CD4-positive, alpha-beta T cell treated with Interleukin-15 for 4 hours (primary cell): ENCODE measurements at regions not wholly inside any gene's neighbourhood (a gene's known extent, or its start where the extent isn't known, plus 50 kb on each side); places are given as distances from the start of the nearest gene placed in this dataset.
"Not testable (repeated sequence)": the region's sequence is repeated elsewhere in the genome, so short reads cannot be mapped to it uniquely, and the experiment has no call there.

Experiments
- DNase-seq: peaks from one replicate; pipeline ENCODE4 v3.0.0-alpha.2; 2020; ENCODE audit warnings: low spot score

GRCh38 chr2:76169276-76170008 is 458.7 kb upstream of the GCFC2 start:
- no peak for DNase-seq

DNA sequence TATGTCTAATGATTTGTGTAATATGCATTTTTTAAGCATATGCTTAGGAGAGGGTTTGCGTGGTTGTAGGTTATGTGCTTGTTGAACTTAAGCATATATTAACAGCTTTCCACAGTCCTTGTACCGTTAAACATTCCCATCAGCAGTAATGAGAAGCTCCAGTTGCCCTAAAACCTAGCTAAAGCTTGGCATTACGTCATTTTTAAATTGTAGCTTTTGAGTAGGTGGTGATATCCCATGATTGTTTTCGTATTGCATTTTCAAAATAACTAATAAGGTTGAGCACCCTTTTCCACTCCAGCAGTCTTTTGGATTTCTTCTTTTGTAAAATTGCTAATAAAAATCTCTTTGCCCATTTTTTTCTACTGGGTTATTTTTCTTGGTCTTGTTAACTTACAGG is 453.1 kb upstream of the GCFC2 start:
- no peak for DNase-seq

GRCh38 chr2:76160670-76161069 is 450.0 kb upstream of the GCFC2 start:
- DNase-seq, result no peak

GRCh38 chr2:76159042-76159648 is 448.4 kb upstream of the GCFC2 start:
- no peak for DNase-seq

- no peak for DNase-seq
Measured at GRCh38 chr2:76157531-76157930, 446.8 kb upstream of the GCFC2 start.

- no peak for DNase-seq
Measured at GRCh38 chr2:76154981-76155380, 444.3 kb upstream of the GCFC2 start.

GRCh38 chr2:76149846-76150245 is 439.1 kb upstream of the GCFC2 start:
- DNase-seq, result no peak

DNA sequence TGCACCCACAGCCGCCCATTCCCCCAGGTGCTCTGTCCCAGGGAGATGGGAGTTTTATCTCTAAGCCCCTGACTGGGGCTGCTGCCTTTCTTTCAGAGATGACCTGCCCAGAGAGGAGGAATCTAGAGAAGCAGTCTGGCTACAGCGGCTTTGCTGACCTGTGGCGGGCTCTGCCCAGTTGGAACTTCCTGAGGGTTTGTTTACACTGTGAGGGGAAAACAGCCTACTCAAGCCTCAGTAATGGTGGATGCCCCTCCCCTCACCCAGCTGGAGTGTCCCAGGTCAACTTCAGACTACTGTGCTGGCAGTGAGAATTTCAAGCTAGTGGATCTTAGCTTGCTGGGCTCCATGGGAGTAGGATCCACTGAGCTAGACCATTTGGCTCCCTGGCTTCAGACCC is 428.6 kb upstream of the GCFC2 start:
- not testable (repeated sequence) for DNase-seq

DNA sequence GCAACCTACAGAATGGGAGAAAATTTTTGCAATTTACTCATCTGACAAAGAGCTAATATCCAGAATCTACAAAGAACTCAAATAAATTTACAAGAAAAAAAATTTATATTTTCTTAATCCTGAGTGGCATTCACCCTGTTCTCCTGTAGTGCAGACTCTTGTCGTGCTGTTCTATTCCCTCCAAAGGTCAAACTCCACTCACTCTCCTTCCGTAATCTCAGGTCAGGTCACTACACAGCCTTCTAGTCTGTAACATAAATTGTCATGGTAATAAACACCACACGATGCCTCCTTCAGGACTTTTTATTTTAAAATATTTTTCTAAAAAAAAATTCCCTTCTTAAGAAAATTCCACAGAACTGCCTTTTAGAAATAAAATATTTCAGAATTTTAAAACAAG is 417.9 kb upstream of the GCFC2 start:
- DNase-seq, result no peak

DNA sequence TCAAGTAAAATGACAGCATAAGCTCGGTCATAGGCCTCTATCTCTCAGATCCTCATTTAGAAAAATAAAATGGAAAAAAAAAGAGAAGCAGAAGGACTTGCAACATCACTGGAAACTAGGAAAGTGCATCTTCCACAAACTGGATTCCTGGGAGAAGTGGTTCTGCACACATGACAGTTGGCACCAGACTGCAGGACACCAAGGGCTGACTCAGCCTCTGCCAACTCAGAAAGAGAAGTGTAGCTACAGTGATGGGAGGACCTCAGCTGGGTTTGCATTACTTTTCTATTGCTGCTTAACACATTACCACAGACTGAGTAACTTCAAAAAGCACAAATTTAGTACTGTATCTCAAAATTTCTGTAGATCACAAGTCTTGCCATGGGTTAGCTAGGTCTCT is 409.5 kb upstream of the GCFC2 start:
- DNase-seq, result no peak

GRCh38 chr2:76089683-76090082 is 379.0 kb upstream of the GCFC2 start:
- DNase-seq, result no peak

DNA sequence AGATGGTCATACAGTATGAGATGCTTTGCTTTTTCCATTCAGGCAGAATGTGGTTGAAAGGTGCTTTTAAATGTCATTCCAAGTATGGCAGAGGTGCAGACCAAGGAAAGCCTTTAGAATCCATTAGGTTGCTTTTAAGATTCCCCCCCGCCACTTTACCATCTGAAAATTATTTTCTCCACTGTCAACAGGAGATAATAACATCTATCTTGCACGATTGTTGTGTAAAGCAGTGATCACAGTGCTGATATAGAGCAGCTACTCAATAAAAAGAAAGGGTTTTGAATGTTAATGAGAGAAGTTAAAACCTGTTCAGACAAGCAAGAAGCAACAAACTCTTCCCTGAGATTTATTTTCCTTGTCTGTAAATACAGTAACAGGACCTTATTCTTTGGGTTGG is 372.5 kb upstream of the GCFC2 start:
- no peak for DNase-seq

- DNase-seq, result no peak
Measured at GRCh38 chr2:76082509-76082908, 371.8 kb upstream of the GCFC2 start.

DNA sequence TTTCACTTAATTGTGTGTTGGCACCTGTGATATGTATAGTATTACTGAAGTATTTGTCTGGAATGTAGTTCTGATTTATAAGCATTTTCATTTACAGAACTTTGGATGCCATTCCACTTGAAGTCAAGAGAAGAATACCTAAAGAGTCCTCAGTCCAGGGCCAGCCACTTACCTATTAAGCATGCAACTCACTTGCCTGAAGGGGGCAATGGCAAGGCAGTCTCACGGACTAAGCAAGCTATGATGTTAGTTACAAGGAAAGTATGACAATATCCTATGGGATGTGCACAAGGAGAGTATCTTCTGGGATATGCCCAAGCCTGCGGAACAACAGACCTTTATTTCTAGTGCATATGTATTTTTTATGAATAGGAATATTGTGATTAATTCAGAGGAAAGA is 369.4 kb upstream of the GCFC2 start:
- DNase-seq, result no peak

DNA sequence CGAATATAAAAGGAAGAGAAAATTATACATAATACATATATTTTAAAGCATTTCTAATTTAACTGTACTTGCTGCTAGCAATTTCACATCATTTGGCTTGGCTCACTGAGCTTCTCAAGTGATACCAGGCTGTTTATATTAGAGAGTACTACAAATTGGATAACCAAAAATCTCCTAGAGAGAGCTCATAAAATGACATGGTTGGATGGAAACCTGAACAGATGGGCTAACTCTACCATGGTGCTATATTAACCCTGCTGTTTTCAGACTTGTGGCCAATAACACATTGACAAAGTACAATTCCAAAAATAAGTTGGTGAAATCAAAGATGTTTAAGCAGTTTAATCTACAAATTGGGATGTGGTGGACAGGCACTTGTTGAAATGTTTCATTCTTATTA is 364.4 kb upstream of the GCFC2 start:
- no peak for DNase-seq

DNA sequence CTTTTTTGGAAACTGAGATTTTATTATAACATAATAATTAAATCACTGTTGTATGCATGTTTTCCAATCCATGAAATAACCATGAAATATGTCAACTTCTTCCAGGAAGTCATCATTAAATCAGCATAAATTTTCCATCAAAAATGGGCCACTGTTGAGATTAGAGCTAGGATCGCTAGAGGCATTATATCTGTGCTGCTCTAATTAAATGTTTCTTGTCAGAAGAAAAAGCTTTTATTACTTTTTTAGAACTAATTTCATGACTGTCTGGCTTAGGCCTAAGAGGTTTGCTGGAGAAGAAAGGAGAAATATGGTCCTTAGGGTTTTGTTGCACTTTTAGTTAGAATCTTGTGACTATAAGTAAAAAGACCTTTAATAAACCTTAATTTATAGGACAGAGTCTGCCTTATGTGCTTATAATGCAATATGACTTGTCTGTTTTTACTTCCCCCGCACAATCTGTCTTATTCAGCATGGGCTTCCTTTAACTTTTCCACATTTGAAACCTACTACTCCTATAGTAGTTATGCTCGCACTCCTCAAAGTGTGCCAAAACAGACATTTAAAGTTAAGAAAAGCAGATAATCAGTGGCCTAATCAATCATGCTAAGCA is 363.4 kb upstream of the GCFC2 start:
- DNase-seq, result no peak

GRCh38 chr2:76050196-76050595 is 339.5 kb upstream of the GCFC2 start:
- no peak for DNase-seq

DNA sequence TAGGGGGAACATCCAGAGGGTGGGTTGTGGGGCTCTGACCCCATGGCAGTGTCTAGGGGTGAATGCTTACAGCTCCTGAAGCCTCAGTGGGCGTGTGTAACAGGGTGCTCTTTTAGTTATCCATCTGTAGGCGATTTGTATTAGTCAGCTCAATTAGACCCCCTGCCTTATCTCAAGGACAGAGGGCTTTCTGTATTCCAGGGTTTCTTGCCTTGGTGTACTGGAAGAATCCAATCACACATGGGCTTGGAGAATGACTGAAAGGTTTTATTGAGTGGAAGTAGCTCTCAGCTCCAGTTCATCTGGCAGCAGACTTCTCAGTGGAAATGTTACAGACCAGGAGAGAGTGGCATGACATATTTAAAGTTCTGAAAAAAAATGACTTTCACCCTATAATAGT is 334.0 kb upstream of the GCFC2 start:
- no peak for DNase-seq

DNA sequence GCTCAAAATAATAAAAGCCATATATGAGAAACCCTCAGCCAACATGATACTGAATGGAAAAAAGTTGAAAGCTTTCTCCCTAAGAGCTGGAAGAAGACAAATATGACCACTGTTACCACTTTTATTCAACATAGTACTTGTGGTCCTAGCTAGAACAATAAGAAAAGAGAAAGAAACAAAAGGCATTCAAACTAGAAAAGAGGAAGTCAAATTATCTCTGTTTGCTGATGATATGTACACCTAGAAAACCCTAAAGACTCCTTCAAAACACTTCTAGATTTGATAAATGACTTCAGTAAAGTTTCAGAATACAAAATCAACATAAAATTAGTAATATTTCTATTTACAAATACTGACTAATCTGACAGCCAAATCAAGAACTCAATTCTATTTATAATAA is 328.8 kb upstream of the GCFC2 start:
- DNase-seq, result no peak

GRCh38 chr2:76027761-76028160 is 317.0 kb upstream of the GCFC2 start:
- DNase-seq, result no peak

DNA sequence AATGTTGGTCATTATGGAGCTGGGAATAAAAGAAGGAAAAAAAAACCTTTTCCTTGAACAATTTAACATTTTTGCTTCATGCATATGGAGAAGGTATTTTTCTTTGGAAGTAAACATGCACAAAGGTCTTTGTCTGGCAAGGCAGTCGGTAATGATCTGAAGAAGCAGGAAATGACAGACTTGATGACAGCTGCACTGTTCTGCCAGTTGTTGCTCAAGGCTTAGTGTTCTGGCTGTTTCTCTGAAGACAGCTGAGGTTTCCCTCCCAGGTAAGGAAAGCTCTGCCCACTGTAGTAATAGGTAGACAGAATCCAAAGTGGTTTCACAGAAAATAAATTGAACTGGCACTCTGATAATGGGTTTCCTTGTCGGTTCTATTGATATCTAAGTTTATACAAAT is 308.4 kb upstream of the GCFC2 start:
- DNase-seq, result no peak

- no peak for DNase-seq
Measured at GRCh38 chr2:76009484-76009883, 298.8 kb upstream of the GCFC2 start.

DNA sequence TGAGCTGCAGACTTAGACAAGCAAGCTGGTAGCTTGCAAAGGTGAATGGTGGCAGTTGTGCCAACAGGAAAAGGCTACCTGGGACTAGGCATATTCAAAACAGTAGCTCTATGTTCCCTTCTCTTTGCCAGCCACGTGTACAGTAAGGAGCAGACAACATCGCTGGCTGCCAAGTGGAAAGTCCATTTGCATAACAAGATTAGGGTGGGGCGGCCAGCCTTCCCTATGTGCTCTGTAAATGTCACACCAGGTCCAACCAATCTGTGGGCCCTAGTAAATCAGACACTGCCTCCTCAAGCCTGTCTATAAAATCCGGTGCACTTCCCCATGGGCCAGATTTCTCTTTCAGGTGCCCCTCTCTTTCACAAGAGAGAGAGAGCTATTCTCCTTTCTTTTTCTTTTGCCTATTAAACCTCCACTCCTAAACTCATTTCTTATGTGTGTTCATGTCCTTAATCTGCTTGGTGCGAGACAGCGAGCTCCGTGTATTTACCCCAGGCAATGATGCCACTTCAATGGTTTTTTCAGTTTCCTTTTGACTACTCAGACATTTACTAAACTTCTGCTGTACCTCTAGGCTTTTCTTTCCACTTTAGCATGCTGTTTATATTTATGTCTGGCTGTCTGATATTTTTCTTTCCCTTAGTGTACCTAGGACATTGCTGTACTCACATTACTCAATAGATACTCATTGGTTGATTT is 297.4 kb upstream of the GCFC2 start:
- no peak for DNase-seq
